Hepatocyte (in vitro differentiated cells): ENCODE measurements at regions not wholly inside any gene's neighbourhood (a gene's known extent, or its start where the extent isn't known, plus 50 kb on each side); places are given as distances from the start of the nearest gene placed in this dataset.

Experiments used
- DNase-seq: peaks from one replicate; pipeline ENCODE4 v3.0.0-alpha.2; 2016; ENCODE audit warnings: low spot score
- H2AFZ ChIP-seq: fragments of 200-600 bp; sonication (generic); 2 replicates; pipeline ENCODE4 v1.6.0; 2016; ENCODE audit warnings: antibody characterized with exemption, mild to moderate bottlenecking
- H3K27ac ChIP-seq: fragments of 200-600 bp; sonication (generic); 2 replicates; pipeline ENCODE4 v1.5.1; 2016; ENCODE audit warnings: mild to moderate bottlenecking
- H3K27me3 ChIP-seq: fragments of 200-600 bp; sonication (generic); 2 replicates; pipeline ENCODE4 v1.6.1; 2016
- H3K36me3 ChIP-seq: fragments of 200-600 bp; sonication (generic); replicated peaks from 2 replicates; pipeline ENCODE4 v1.5.1; 2016; ENCODE audit warnings: low read depth; ENCODE audit not compliant: insufficient read depth
- H3K4me1 ChIP-seq: fragments of 200-600 bp; sonication (generic); 2 replicates; pipeline ENCODE4 v1.5.1; 2016; ENCODE audit warnings: mild to moderate bottlenecking, moderate library complexity; ENCODE audit not compliant: insufficient read depth
- H3K4me2 ChIP-seq: fragments of 200-600 bp; sonication (generic); 2 replicates; pipeline ENCODE4 v1.6.0; 2016
- H3K4me3 ChIP-seq: fragments of 200-600 bp; sonication (generic); 2 replicates; pipeline ENCODE4 v1.5.1; 2016; ENCODE audit warnings: mild to moderate bottlenecking
- H3K79me2 ChIP-seq: fragments of 200-600 bp; sonication (generic); 2 replicates; pipeline ENCODE4 v1.6.0; 2017; ENCODE audit warnings: mild to moderate bottlenecking
- H3K9me2 ChIP-seq: fragments of 200-600 bp; sonication (generic); replicated peaks from 2 replicates; pipeline ENCODE4 v1.6.0; 2017; ENCODE audit warnings: mild to moderate bottlenecking; ENCODE audit not compliant: insufficient read depth
- H3K9me3 ChIP-seq: fragments of 200-600 bp; sonication (generic); 2 replicates; pipeline ENCODE4 v1.5.1; 2016; ENCODE audit warnings: low read depth, mild to moderate bottlenecking
- H4K20me1 ChIP-seq: fragments of 200-600 bp; sonication (generic); 2 replicates; pipeline ENCODE4 v1.6.0; 2016; ENCODE audit warnings: mild to moderate bottlenecking; ENCODE audit not compliant: insufficient read depth, poor library complexity, severe bottlenecking
- CTCF ChIP-seq: fragments of 200-600 bp; sonication (generic); IDR thresholded peaks from 2 replicates; pipeline ENCODE4 v1.5.1; 2016; ENCODE audit warnings: antibody characterized with exemption, mild to moderate bottlenecking; ENCODE audit not compliant: poor library complexity
- EZH2 ChIP-seq: fragments of 200-600 bp; sonication (generic); IDR thresholded peaks from 2 replicates; pipeline ENCODE4 v1.6.1; 2016; ENCODE audit warnings: antibody characterized with exemption, mild to moderate bottlenecking, borderline replicate concordance
- EZH2phosphoT487 ChIP-seq: fragments of 200-600 bp; sonication (generic); IDR thresholded peaks from one replicate; pipeline ENCODE4 v1.6.1; 2018; ENCODE audit warnings: antibody characterized with exemption, mild to moderate bottlenecking, low read depth, moderate library complexity; ENCODE audit not compliant: unreplicated experiment, severe bottlenecking
- WGBS: methylation state at CpG from one replicate; pipeline ENCODE4 v1.1.6; 2016; ENCODE audit warnings: low lambda C conversion rate; ENCODE audit errors: missing lambda C conversion rate; 5-methylcytosine and 5-hydroxymethylcytosine counted together

- H3K36me3 ChIP-seq = no peaks in the 10 kb centered on the region
- no peak overlapping the region for H2AFZ ChIP-seq
- DNase-seq = no peak
- no peak overlapping the region for H3K4me3 ChIP-seq
- no peaks in the 10 kb centered on the region for H4K20me1 ChIP-seq
- no peaks in the 10 kb centered on the region for H3K9me2 ChIP-seq
- no peak overlapping the region for H3K27ac ChIP-seq
- TF ChIP-seq EZH2 = no peak
- TF ChIP-seq CTCF = no peak
- TF ChIP-seq EZH2phosphoT487 = no peak
- H3K79me2 ChIP-seq = no peaks in the 10 kb centered on the region
- H3K27me3 ChIP-seq = no peaks in the 10 kb centered on the region
- WGBS = 88% methylated on average over 2 of the region's 2 CpGs
- no peak overlapping the region for H3K4me2 ChIP-seq
- H3K4me1 ChIP-seq = no peaks in the 10 kb centered on the region
- no peaks in the 10 kb centered on the region for H3K9me3 ChIP-seq
Measured at GRCh38 chr6:119591235-119591634, 241.7 kb upstream of the MAN1A1 start.

- Histone ChIP-seq H3K4me2 (no peak overlapping the region), H3K79me2 (no peaks in the 10 kb centered on the region), H3K4me1 (no peaks in the 10 kb centered on the region), H3K4me3 (no peak overlapping the region), H3K9me3 (no peaks in the 10 kb centered on the region), H3K27me3 (no peaks in the 10 kb centered on the region), H3K36me3 (no peaks in the 10 kb centered on the region), H2AFZ (no peak overlapping the region), H3K27ac (no peak overlapping the region), H4K20me1 (no peaks in the 10 kb centered on the region), H3K9me2 (no peaks in the 10 kb centered on the region)
- DNase-seq = no peak
- WGBS = 70% methylated on average over 2 of the region's 2 CpGs
- no peak for TF ChIP-seq EZH2phosphoT487
Measured at GRCh38 chr6:119590066-119590465, 240.5 kb upstream of the MAN1A1 start.

- H3K79me2 ChIP-seq = no peaks in the 10 kb centered on the region
- peak; percentile 22 for DNase-seq
- 86% methylated on average over 3 of the region's 3 CpGs for WGBS
Measured at GRCh38 chr6:119587537-119587936, 238.0 kb upstream of the MAN1A1 start.

GRCh38 chr6:119586250-119586882 lies 236.8 kb upstream of the MAN1A1 start:
- H3K27me3 ChIP-seq = no peaks in the 10 kb centered on the region
- H3K4me2 ChIP-seq = no peak overlapping the region
- no peaks in the 10 kb centered on the region for H3K9me3 ChIP-seq
- H3K9me2 ChIP-seq = no peaks in the 10 kb centered on the region
- no peak overlapping the region for H3K27ac ChIP-seq
- no peaks in the 10 kb centered on the region for H3K4me1 ChIP-seq
- no peak for TF ChIP-seq EZH2phosphoT487
- TF ChIP-seq CTCF = no peak
- no peak for TF ChIP-seq EZH2
- no peak overlapping the region for H3K4me3 ChIP-seq
- H2AFZ ChIP-seq = no peak overlapping the region
- no peaks in the 10 kb centered on the region for H3K79me2 ChIP-seq
- no peak for DNase-seq
- WGBS = 89% methylated on average over 3 of the region's 3 CpGs
- no peaks in the 10 kb centered on the region for H4K20me1 ChIP-seq
- no peaks in the 10 kb centered on the region for H3K36me3 ChIP-seq

More at GRCh38 chr6:119587537-119587936, 238.0 kb upstream of the MAN1A1 start:
- no peaks in the 10 kb centered on the region for H3K9me2 ChIP-seq
- no peak overlapping the region for H2AFZ ChIP-seq
- no peaks in the 10 kb centered on the region for H3K4me1 ChIP-seq
- H3K4me2 ChIP-seq = no peak overlapping the region
- H4K20me1 ChIP-seq = no peaks in the 10 kb centered on the region
- H3K27ac ChIP-seq = no peak overlapping the region
- no peak for TF ChIP-seq EZH2
- TF ChIP-seq CTCF = no peak
- no peak for TF ChIP-seq EZH2phosphoT487
- no peaks in the 10 kb centered on the region for H3K27me3 ChIP-seq
- H3K9me3 ChIP-seq = no peaks in the 10 kb centered on the region
- H3K36me3 ChIP-seq = no peaks in the 10 kb centered on the region
- H3K4me3 ChIP-seq = no peak overlapping the region
